HepG2 (cell line): ENCODE measurements at regions not wholly inside any gene's neighbourhood (a gene's known extent, or its start where the extent isn't known, plus 50 kb on each side); places are given as distances from the start of the nearest gene placed in this dataset.

Experiments used
- ATAC-seq: fragments of 200-7000 bp; cut with Tn5 transposase; 3 replicates; pipeline ENCODE4 v1.9.1; 2020; ENCODE audit warnings: mild to moderate bottlenecking, moderate library complexity
- BruUV-seq: library from RNA; stranded (reverse); fragments of 400-500 nt; replicated peaks from 2 replicates; lab custom pipeline; 2021; lab: Mats Ljungman, UMichigan
- CTCF ChIA-PET: fragments of 300-600 bp; formaldehyde crosslinking; extraction: SDS; loops from one replicate; lab custom pipeline; 2021; ENCODE audit warnings: low total read pairs, inconsistent platforms, low intra/inter-chr PET ratio; lab: Yijun Ruan, JAX
- POLR2A ChIA-PET: fragments of 350-600 bp; sonication (Branson Sonifier 250); formaldehyde crosslinking; loops from one replicate; lab custom pipeline; 2020; ENCODE audit warnings: antibody characterized with exemption, inconsistent platforms; lab: Yijun Ruan, JAX
- DNase-seq: peaks from one replicate; pipeline ENCODE4 v3.0.0-alpha.2; 2015; ENCODE audit warnings: low spot score
- FAIRE-seq: peaks from 3 replicates; lab custom pipeline; 2011; peaks lifted over from hg19 to GRCh38; lab: Jason Lieb, UNC
- H2AFZ ChIP-seq: one replicate; pipeline ENCODE4 v1.6.1; 2011; ENCODE audit warnings: low read length, inconsistent platforms
- H3K27ac ChIP-seq: fragments of 300-600 bp; 3 replicates; pipeline ENCODE4 v1.8.0; 2011; ENCODE audit warnings: mixed run types, mild to moderate bottlenecking, mixed read lengths, low read length, inconsistent platforms; ENCODE audit not compliant: insufficient read depth; ENCODE audit errors: extremely low read length
- H3K27me3 ChIP-seq, 2 experiments: fragments of 200-600 bp in 1 of 2; 2 replicates in 1 of 2; 3 replicates in 1 of 2; pipeline versions ENCODE4 v1.6.0 to v1.8.0; 2011; ENCODE audit warnings: low read length in 2 of 2, mild to moderate bottlenecking in 2 of 2, moderate library complexity in 2 of 2, inconsistent platforms in 1 of 2; ENCODE audit not compliant: insufficient read depth in 2 of 2, control insufficient read depth in 1 of 2
- H3K36me3 ChIP-seq, 2 experiments: fragments of 200-600 bp in 1 of 2; replicated peaks in 1 of 2; 2 replicates in 1 of 2; 3 replicates in 1 of 2; pipeline versions ENCODE4 v1.5.1 to v1.8.0; 2011; ENCODE audit warnings: low read length in 2 of 2, inconsistent platforms in 1 of 2; ENCODE audit not compliant: insufficient read depth in 2 of 2, control insufficient read depth in 1 of 2
- H3K4me1 ChIP-seq: 2 replicates; pipeline ENCODE4 v1.5.1; 2012; ENCODE audit warnings: low read length, inconsistent platforms; ENCODE audit not compliant: insufficient read depth
- H3K4me2 ChIP-seq: 2 replicates; pipeline ENCODE4 v1.6.0; 2011; ENCODE audit warnings: low read depth, low read length, inconsistent platforms
- H3K4me3 ChIP-seq, 3 experiments: fragments of 200-600 bp in 1 of 3; sonication (generic), shearing (Covaris generic) in 1 of 3; replicated peaks in 1 of 3; 2 replicates each; pipeline ENCODE4 v1.5.1; 2011 to 2016; ENCODE audit warnings: low read length in 3 of 3, inconsistent platforms in 2 of 3, low read depth in 2 of 3, mild to moderate bottlenecking in 2 of 3, control low read depth in 1 of 3, mixed read lengths in 1 of 3; ENCODE audit not compliant: insufficient read depth in 1 of 3
- H3K79me2 ChIP-seq: one replicate; pipeline ENCODE4 v1.6.1; 2011; ENCODE audit warnings: low read length, inconsistent platforms; ENCODE audit not compliant: insufficient read depth
- H3K9ac ChIP-seq: 2 replicates; pipeline ENCODE4 v1.6.0; 2011; ENCODE audit warnings: mild to moderate bottlenecking, low read depth, low read length, inconsistent platforms; ENCODE audit not compliant: insufficient read depth
- H3K9me3 ChIP-seq: 2 replicates; pipeline ENCODE4 v1.5.1; 2012; ENCODE audit warnings: mild to moderate bottlenecking, low read length
- H4K20me1 ChIP-seq: 2 replicates; pipeline ENCODE4 v1.6.0; 2011; ENCODE audit warnings: inconsistent platforms, mild to moderate bottlenecking, low read length, moderate library complexity; ENCODE audit not compliant: insufficient read depth
- BORCS8-MEF2B ChIP-seq: sonication (generic); formaldehyde crosslinking; IDR thresholded peaks from 2 replicates; pipeline ENCODE4 v1.8.0; 2022; ENCODE audit warnings: mild to moderate bottlenecking, missing genetic modification reagents
- MED8 ChIP-seq: sonication (generic); formaldehyde crosslinking; IDR thresholded peaks from 2 replicates; pipeline ENCODE4 v1.8.1; 2023; ENCODE audit warnings: mild to moderate bottlenecking, missing genetic modification reagents; ENCODE audit not compliant: insufficient replicate concordance
- NONO ChIP-seq, 2 experiments: fragments of 450-650 bp in 1 of 2; sonication (generic) in 1 of 2; formaldehyde crosslinking in 1 of 2; IDR thresholded peaks in 1 of 2; conservative IDR thresholded peaks in 1 of 2; 2 replicates each; pipeline versions ENCODE4 v1.6.1 to v1.8.0; 2017 to 2022; ENCODE audit warnings: mild to moderate bottlenecking in 1 of 2, missing genetic modification reagents in 1 of 2, moderate library complexity in 1 of 2
- RAD51 ChIP-seq: fragments of 450-650 bp; IDR thresholded peaks from 2 replicates; pipeline ENCODE4 v1.6.1; 2016; ENCODE audit warnings: borderline replicate concordance
- RARG ChIP-seq: sonication (generic); formaldehyde crosslinking; IDR thresholded peaks from 2 replicates; pipeline ENCODE4 v1.4.0; 2020; ENCODE audit warnings: low read depth, mild to moderate bottlenecking, missing genetic modification reagents
- ZNF253 ChIP-seq: sonication (generic); formaldehyde crosslinking; IDR thresholded peaks from 2 replicates; pipeline ENCODE4 v1.8.0; 2022; ENCODE audit warnings: mild to moderate bottlenecking, missing genetic modification reagents, borderline replicate concordance
- ZNF329 ChIP-seq: sonication (generic); formaldehyde crosslinking; IDR thresholded peaks from 2 replicates; pipeline ENCODE4 v1.9.0; 2021; ENCODE audit warnings: low read depth, mild to moderate bottlenecking, missing genetic modification reagents
- ZNF761 ChIP-seq: sonication (generic); formaldehyde crosslinking; conservative IDR thresholded peaks from 2 replicates; pipeline ENCODE4 v1.4.0; 2020; ENCODE audit warnings: mild to moderate bottlenecking, missing genetic modification reagents
- ZNF781 ChIP-seq: sonication (generic); formaldehyde crosslinking; IDR thresholded peaks from 2 replicates; pipeline ENCODE4 v1.5.1; 2020; ENCODE audit warnings: borderline replicate concordance, mild to moderate bottlenecking, missing genetic modification reagents; ENCODE audit errors: not compliant biosample characterization
- WGBS: methylation state at CpG from one replicate; pipeline ENCODE4 v1.1.6; 2017; ENCODE audit warnings: low lambda C conversion rate; 5-methylcytosine and 5-hydroxymethylcytosine counted together
- in situ Hi-C: cut with HindIII; loops from 2 replicates; pipeline ENCODE4 v1.10.0; 2017; ENCODE audit warnings: low pct_unique_long_range_greater_than_20kb; ENCODE audit not compliant: extremely low pct_ligation_motif_present
- intact Hi-C: fragments of 100-400 bp; cut with micrococcal nuclease; formaldehyde crosslinking; loops from one replicate; pipeline ENCODE4 v1.10.0; 2022; ENCODE audit not compliant: unreplicated experiment
- TF ChIP-seq, protein P1 (sequence below): sonication (generic); IDR thresholded peaks from 2 replicates; pipeline ENCODE4 v1.6.1; 2016; ENCODE audit warnings: low read depth, borderline replicate concordance
- TF ChIP-seq, protein P2 (sequence below): sonication (generic); formaldehyde crosslinking; IDR thresholded peaks from 2 replicates; pipeline ENCODE4 v1.4.0; 2020; ENCODE audit warnings: missing genetic modification reagents
- TF ChIP-seq, protein P3 (sequence below): IDR thresholded peaks from 2 replicates; pipeline ENCODE4 v1.6.1; 2016; ENCODE audit warnings: low read depth, control low read depth

DNA sequence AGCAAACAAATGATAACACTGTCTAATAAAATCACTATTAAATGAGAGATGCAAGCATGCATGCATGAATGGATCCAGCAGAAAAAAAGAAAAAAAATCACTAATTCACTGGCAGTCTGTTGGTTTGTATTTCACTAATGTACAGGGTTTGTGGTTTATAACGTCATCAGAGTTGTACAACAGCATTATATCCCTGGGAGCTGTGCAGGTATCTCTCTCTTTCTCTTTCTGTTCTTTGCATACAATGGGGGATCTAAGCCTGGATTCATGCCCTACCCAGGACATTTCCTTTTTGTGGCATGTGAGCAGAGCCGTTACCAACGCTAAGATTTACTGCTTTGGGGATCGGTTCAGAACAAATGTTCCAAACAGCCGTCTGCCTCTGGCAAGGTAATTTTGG lies 229.5 kb downstream of the SOX2 start (continued):
- TF ChIP-seq, protein P1, sequence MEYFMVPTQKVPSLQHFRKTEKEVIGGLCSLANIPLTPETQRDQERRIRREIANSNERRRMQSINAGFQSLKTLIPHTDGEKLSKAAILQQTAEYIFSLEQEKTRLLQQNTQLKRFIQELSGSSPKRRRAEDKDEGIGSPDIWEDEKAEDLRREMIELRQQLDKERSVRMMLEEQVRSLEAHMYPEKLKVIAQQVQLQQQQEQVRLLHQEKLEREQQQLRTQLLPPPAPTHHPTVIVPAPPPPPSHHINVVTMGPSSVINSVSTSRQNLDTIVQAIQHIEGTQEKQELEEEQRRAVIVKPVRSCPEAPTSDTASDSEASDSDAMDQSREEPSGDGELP: no peak
- no peak for TF ChIP-seq ZNF781
- TF ChIP-seq ZNF761 (CRISPR knock-in tag): no peak
- no peak for TF ChIP-seq ZNF329 (CRISPR knock-in tag)
- no peak for TF ChIP-seq BORCS8-MEF2B (CRISPR knock-in tag)
- no peak for TF ChIP-seq ZNF253 (CRISPR knock-in tag)
- TF ChIP-seq, all 625 proteins: peak for 0

DNA sequence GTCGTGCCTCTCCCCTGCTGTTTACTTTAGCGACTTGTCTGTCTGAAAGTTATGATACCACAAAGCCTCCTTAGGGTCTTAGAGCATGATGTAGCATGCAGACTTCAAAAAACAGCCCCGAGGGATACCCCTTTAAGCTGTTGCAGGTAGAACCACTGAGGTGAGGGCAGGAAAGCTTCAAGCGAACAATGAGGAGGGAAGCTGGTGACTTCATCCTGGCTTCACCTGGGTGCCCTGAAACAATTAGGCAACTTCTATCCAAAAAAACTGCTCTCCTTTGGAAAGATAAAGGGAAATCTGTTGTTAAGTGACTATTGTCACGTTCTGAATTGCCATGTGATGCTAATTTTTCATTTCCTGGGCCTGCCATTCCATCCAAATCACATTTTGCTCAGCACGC lies 231.6 kb downstream of the SOX2 start:
- H3K4me2 ChIP-seq: no peak overlapping the region
- H3K27me3 ChIP-seq: no peaks in the 10 kb centered on the region
- BruUV-seq: no TSS peak
- FAIRE-seq (no peak), DNase-seq (no peak), ATAC-seq (no peak)
- in situ Hi-C loops: no loop called here
- ChIA-PET POLR2A (no interaction called here), CTCF (no interaction called here)
- H3K4me1 ChIP-seq: no peaks in the 10 kb centered on the region
- no peaks in the 10 kb centered on the region for H3K36me3 ChIP-seq
- no peaks in the 10 kb centered on the region for H4K20me1 ChIP-seq
- H3K9ac ChIP-seq: no peak overlapping the region
- H2AFZ ChIP-seq: no peak overlapping the region
- no peaks in the 10 kb centered on the region for H3K9me3 ChIP-seq
- no peaks in the 10 kb centered on the region for H3K79me2 ChIP-seq
- no peak overlapping the region for H3K4me3 ChIP-seq
- no peak overlapping the region for H3K27ac ChIP-seq
- TF ChIP-seq RAD51: no peak
- TF ChIP-seq NONO (IDR thresholded peaks at IDR 0.05): no peak
- TF ChIP-seq NONO (CRISPR knock-in tag; conservative IDR thresholded peaks at IDR 0.05): no peak
- no peak for TF ChIP-seq RARG (CRISPR knock-in tag)
- TF ChIP-seq, protein P2, sequence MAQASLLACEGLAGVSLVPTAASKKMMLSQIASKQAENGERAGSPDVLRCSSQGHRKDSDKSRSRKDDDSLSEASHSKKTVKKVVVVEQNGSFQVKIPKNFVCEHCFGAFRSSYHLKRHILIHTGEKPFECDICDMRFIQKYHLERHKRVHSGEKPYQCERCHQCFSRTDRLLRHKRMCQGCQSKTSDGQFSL (CRISPR knock-in tag): no peak
- TF ChIP-seq MED8 (CRISPR knock-in tag): no peak
- TF ChIP-seq, protein P3, sequence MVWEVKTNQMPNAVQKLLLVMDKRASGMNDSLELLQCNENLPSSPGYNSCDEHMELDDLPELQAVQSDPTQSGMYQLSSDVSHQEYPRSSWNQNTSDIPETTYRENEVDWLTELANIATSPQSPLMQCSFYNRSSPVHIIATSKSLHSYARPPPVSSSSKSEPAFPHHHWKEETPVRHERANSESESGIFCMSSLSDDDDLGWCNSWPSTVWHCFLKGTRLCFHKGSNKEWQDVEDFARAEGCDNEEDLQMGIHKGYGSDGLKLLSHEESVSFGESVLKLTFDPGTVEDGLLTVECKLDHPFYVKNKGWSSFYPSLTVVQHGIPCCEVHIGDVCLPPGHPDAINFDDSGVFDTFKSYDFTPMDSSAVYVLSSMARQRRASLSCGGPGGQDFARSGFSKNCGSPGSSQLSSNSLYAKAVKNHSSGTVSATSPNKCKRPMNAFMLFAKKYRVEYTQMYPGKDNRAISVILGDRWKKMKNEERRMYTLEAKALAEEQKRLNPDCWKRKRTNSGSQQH: no peak
- WGBS: 9% methylated on average over 6 of the region's 6 CpGs
- intact Hi-C loops: loop anchor here (10.0 kb wide), 1 partner anchor 238 kb away; no protein-coding TSS in a partner anchor
